ENCODE measurements at regions not wholly inside any gene's neighbourhood (a gene's known extent, or its start where the extent isn't known, plus 50 kb on each side); places are given as distances from the start of the nearest gene placed in this dataset.

DNA sequence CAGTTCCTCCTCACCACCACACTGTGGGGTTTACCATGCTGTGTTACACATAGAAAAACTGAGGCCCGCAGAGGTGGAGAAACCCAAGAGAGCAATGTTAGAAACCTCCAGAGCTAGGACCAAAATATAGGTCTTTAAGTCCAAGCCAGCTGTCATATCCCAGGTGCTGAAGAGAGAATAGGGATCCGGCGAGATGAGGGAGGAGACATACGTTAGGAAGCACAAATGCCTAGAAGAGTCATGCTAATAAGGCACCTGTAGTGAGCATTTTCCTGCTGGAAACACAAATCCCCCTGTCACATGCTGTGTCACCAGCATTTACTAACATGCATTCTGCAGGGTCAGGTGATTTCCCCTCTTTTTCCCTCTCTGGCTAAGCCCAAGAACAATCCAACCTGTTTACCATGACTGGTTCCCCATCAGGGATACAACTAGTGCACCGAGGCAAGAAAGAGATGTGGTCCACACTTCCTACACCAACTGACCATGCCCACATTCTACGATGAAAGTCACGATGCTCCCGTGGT, 168.6 kb upstream of the CAMK1G start:
- H3K27ac ChIP-seq (ENCODE audit: low read length): no peak overlapping the region
- no peak overlapping the region for H2AFZ ChIP-seq (ENCODE audit: low read depth, low read length)

DNA sequence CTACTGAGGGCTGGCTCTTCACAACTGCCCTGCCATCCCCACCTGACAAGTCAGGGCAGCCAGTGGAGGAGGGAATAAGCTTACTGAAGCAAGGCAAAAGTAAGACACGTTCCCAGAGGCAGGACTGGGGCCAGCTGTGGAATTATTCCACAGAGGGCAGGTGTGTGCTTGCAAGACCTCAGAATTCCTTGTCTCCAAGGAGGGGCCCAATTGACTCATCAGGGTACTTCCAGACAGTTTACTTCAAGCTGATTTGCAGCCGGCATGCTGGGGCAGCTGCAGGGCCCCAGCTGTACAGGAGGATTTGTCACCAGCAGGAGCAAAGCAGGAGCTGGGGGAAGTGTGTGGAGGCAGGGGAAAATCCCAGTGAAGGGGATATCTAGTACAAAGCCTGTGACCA, 167.5 kb upstream of the CAMK1G start:
- H3K27me3 ChIP-seq (ENCODE audit: insufficient read depth, low read depth, low read length): no peaks in the 10 kb centered on the region
- no peak overlapping the region for H3K27ac ChIP-seq (ENCODE audit: low read length)
- no peaks in the 10 kb centered on the region for H3K79me2 ChIP-seq (replicated peaks; ENCODE audit: insufficient read depth, low read length)
- no peaks in the 10 kb centered on the region for H4K20me1 ChIP-seq (ENCODE audit: insufficient read depth)
- H3K9me3 ChIP-seq (ENCODE audit: low read length): no peaks in the 10 kb centered on the region
- no peak overlapping the region for H2AFZ ChIP-seq (ENCODE audit: low read depth, low read length)
- no peak overlapping the region for H3K4me3 ChIP-seq (ENCODE audit: low read length)
- H3K4me2 ChIP-seq (ENCODE audit: low read length): no peak overlapping the region
- TF ChIP-seq SMC3 (conservative IDR thresholded peaks at IDR 0.05; ENCODE audit: poor library complexity): no peak
- TF ChIP-seq RAD21 (conservative IDR thresholded peaks at IDR 0.05): no peak
- TF ChIP-seq TAF1 (IDR thresholded peaks at IDR 0.05; ENCODE audit: low read depth): no peak
- TF ChIP-seq, protein P1, sequence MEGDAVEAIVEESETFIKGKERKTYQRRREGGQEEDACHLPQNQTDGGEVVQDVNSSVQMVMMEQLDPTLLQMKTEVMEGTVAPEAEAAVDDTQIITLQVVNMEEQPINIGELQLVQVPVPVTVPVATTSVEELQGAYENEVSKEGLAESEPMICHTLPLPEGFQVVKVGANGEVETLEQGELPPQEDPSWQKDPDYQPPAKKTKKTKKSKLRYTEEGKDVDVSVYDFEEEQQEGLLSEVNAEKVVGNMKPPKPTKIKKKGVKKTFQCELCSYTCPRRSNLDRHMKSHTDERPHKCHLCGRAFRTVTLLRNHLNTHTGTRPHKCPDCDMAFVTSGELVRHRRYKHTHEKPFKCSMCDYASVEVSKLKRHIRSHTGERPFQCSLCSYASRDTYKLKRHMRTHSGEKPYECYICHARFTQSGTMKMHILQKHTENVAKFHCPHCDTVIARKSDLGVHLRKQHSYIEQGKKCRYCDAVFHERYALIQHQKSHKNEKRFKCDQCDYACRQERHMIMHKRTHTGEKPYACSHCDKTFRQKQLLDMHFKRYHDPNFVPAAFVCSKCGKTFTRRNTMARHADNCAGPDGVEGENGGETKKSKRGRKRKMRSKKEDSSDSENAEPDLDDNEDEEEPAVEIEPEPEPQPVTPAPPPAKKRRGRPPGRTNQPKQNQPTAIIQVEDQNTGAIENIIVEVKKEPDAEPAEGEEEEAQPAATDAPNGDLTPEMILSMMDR (IDR thresholded peaks at IDR 0.05; ENCODE audit: poor library complexity, severe bottlenecking): no peak
- TF ChIP-seq, protein P2, sequence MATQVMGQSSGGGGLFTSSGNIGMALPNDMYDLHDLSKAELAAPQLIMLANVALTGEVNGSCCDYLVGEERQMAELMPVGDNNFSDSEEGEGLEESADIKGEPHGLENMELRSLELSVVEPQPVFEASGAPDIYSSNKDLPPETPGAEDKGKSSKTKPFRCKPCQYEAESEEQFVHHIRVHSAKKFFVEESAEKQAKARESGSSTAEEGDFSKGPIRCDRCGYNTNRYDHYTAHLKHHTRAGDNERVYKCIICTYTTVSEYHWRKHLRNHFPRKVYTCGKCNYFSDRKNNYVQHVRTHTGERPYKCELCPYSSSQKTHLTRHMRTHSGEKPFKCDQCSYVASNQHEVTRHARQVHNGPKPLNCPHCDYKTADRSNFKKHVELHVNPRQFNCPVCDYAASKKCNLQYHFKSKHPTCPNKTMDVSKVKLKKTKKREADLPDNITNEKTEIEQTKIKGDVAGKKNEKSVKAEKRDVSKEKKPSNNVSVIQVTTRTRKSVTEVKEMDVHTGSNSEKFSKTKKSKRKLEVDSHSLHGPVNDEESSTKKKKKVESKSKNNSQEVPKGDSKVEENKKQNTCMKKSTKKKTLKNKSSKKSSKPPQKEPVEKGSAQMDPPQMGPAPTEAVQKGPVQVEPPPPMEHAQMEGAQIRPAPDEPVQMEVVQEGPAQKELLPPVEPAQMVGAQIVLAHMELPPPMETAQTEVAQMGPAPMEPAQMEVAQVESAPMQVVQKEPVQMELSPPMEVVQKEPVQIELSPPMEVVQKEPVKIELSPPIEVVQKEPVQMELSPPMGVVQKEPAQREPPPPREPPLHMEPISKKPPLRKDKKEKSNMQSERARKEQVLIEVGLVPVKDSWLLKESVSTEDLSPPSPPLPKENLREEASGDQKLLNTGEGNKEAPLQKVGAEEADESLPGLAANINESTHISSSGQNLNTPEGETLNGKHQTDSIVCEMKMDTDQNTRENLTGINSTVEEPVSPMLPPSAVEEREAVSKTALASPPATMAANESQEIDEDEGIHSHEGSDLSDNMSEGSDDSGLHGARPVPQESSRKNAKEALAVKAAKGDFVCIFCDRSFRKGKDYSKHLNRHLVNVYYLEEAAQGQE (IDR thresholded peaks at IDR 0.05; ENCODE audit: borderline replicate concordance): no peak
- TF ChIP-seq MXI1 (conservative IDR thresholded peaks at IDR 0.05; ENCODE audit: poor library complexity, severe bottlenecking): no peak
- no peak overlapping the region for H3K9ac ChIP-seq (ENCODE audit: low read length)
- H3K9me2 ChIP-seq (ENCODE audit: insufficient read depth, low read length): no peaks in the 10 kb centered on the region
- no peaks in the 10 kb centered on the region for H3K36me3 ChIP-seq (ENCODE audit: insufficient read depth, low read length)
- H3F3A ChIP-seq (ENCODE audit: insufficient read depth, low read length, poor library complexity, severe bottlenecking): no peaks in the 10 kb centered on the region

More for the DNA sequence above, 168.6 kb upstream of the CAMK1G start:
- TF ChIP-seq SMC3 (conservative IDR thresholded peaks at IDR 0.05; ENCODE audit: poor library complexity) (no peak), TAF1 (IDR thresholded peaks at IDR 0.05; ENCODE audit: low read depth) (no peak), EZH2 (IDR thresholded peaks at IDR 0.05; ENCODE audit: borderline replicate concordance, insufficient read depth, low read length, poor library complexity, severe bottlenecking) (no peak), RAD21 (conservative IDR thresholded peaks at IDR 0.05) (no peak), EP300 (conservative IDR thresholded peaks at IDR 0.05; ENCODE audit: poor library complexity, severe bottlenecking) (no peak), POLR2AphosphoS5 (IDR thresholded peaks at IDR 0.05) (no peak), MXI1 (conservative IDR thresholded peaks at IDR 0.05; ENCODE audit: poor library complexity, severe bottlenecking) (no peak)
- TF ChIP-seq, protein P2 (IDR thresholded peaks at IDR 0.05; ENCODE audit: borderline replicate concordance): no peak
- TF ChIP-seq, protein P1 (IDR thresholded peaks at IDR 0.05; ENCODE audit: poor library complexity, severe bottlenecking): no peak
- Histone ChIP-seq H3K27me3 (ENCODE audit: insufficient read depth, low read depth, low read length) (no peaks in the 10 kb centered on the region), H3K36me3 (ENCODE audit: insufficient read depth, low read length) (no peaks in the 10 kb centered on the region), H3K9me3 (ENCODE audit: low read length) (no peaks in the 10 kb centered on the region), H4K20me1 (ENCODE audit: insufficient read depth) (no peaks in the 10 kb centered on the region), H3K4me2 (ENCODE audit: low read length) (no peak overlapping the region), H3K9me2 (ENCODE audit: insufficient read depth, low read length) (no peaks in the 10 kb centered on the region), H3K9ac (ENCODE audit: low read length) (no peak overlapping the region), H3K4me3 (ENCODE audit: low read length) (no peak overlapping the region), H3K79me2 (replicated peaks; ENCODE audit: insufficient read depth, low read length) (no peaks in the 10 kb centered on the region), H3F3A (ENCODE audit: insufficient read depth, low read length, poor library complexity, severe bottlenecking) (no peaks in the 10 kb centered on the region)
